ENCODE measurements at regions not wholly inside any gene's neighbourhood (a gene's known extent, or its start where the extent isn't known, plus 50 kb on each side); places are given as distances from the start of the nearest gene placed in this dataset.

- H3K4me2 ChIP-seq (ENCODE audit: insufficient read depth in 1 of 2, low read depth in 2 of 2, low read length in 2 of 2), result no peak overlapping the region
- H3K23me2 ChIP-seq (ENCODE audit: low read depth, low read length), result no peaks in the 10 kb centered on the region
- ChIA-PET POLR2A (ENCODE audit: partially characterized antibody) (no interaction called here), CTCF (ENCODE audit: partially characterized antibody) (interaction anchor here (0.7 kb wide), 1 partner anchor 658 kb away, joined by 4 read pairs; no protein-coding TSS in a partner anchor)
- no peak overlapping the region for H2AK5ac ChIP-seq (ENCODE audit: low read depth, low read length)
- H3K27me3 ChIP-seq (replicated peaks in 1 of 4; ENCODE audit: control insufficient read depth in 3 of 4, extremely low read depth in 1 of 4, insufficient read depth in 3 of 4, low read length in 3 of 4), result no peaks in the 10 kb centered on the region
- H2BK20ac ChIP-seq (ENCODE audit: low read length), result no peak overlapping the region
- no peak overlapping the region for H2BK5ac ChIP-seq (ENCODE audit: low read depth, low read length)
- WGBS, 2 experiments (ENCODE audit: extremely low coverage in 1 of 2, insufficient coverage in 1 of 2, insufficient read length in 1 of 2, insufficient replicate concordance in 2 of 2, low coverage in 1 of 2, low lambda C conversion rate in 2 of 2, missing lambda C conversion rate in 1 of 2), result 92% methylated on average over 3 of the region's 3 CpGs; no CpG with 5 or more reads in 1 of the 2 experiments
- H2AFZ ChIP-seq (ENCODE audit: low read length), result no peak overlapping the region
- no peak overlapping the region for H3K27ac ChIP-seq (ENCODE audit: low read depth, low read length)
- H3K79me1 ChIP-seq (ENCODE audit: low read depth, low read length), result no peaks in the 10 kb centered on the region
- H2BK15ac ChIP-seq (ENCODE audit: low read length), result no peak overlapping the region
- H3K36me3 ChIP-seq (ENCODE audit: control insufficient read depth in 2 of 4, insufficient read depth in 4 of 4, low read length in 3 of 4), result peaks cover 0 to 4% (median 0%) of the 10 kb centered on the region in 4 experiments; a peak in 2 of 8 replicates
- no peaks in the 10 kb centered on the region for H4K20me1 ChIP-seq (replicated peaks in 1 of 2; ENCODE audit: control insufficient read depth in 1 of 2, insufficient read depth in 2 of 2, low read length in 2 of 2)
- peaks cover 8 to 14% of the 10 kb centered on the region in 2 experiments for H3K9me3 ChIP-seq (ENCODE audit: insufficient read depth in 2 of 2, low read depth in 1 of 2, low read length in 1 of 2)
- no peak overlapping the region for H3K18ac ChIP-seq (ENCODE audit: extremely low read depth, low read length)
- H3K23ac ChIP-seq (ENCODE audit: insufficient read length), result no peak overlapping the region
- no peak overlapping the region for H3K14ac ChIP-seq (ENCODE audit: insufficient read length)
- no peak overlapping the region for H2BK12ac ChIP-seq (ENCODE audit: low read depth, low read length)
- no peaks in the 10 kb centered on the region for H3K79me2 ChIP-seq (ENCODE audit: control insufficient read depth in 1 of 2, insufficient read depth in 2 of 2, low read length in 2 of 2)
- no peaks in the 10 kb centered on the region for H3K4me1 ChIP-seq (replicated peaks in 1 of 4; ENCODE audit: control insufficient read depth in 3 of 4, insufficient read depth in 4 of 4, low read length in 3 of 4)
- no peak overlapping the region for H4K91ac ChIP-seq (replicated peaks; ENCODE audit: insufficient read length, low read length)
- no peak overlapping the region for H3K4me3 ChIP-seq (ENCODE audit: extremely low read depth in 1 of 4, insufficient read depth in 2 of 4, low read depth in 3 of 4, low read length in 4 of 4)
- no peak overlapping the region for H2BK120ac ChIP-seq (replicated peaks; ENCODE audit: low read depth, low read length)
- FAIRE-seq (no peak), DNase-seq (ENCODE audit: low read depth in 1 of 2, low spot score in 2 of 2) (no peak)
- H3K9ac ChIP-seq (replicated peaks in 1 of 4; ENCODE audit: extremely low read depth in 1 of 4, low read depth in 3 of 4, low read length in 3 of 4), result no peak overlapping the region
- H4K8ac ChIP-seq (ENCODE audit: extremely low read depth, insufficient read depth, low read length), result no peak overlapping the region
- H3K56ac ChIP-seq (replicated peaks; ENCODE audit: insufficient read length, low read depth, low read length), result no peak overlapping the region
- no peak overlapping the region for H3K4ac ChIP-seq (replicated peaks; ENCODE audit: insufficient read length, low read depth, low read length)
- H4K5ac ChIP-seq (ENCODE audit: insufficient read length, low read depth, low read length), result no peak overlapping the region
- TF ChIP-seq ATF2 (IDR thresholded peaks at IDR 0.05; ENCODE audit: low read length) (no peak), CBX5 (IDR thresholded peaks at IDR 0.05; ENCODE audit: low read depth, low read length) (no peak), JUN (IDR thresholded peaks at IDR 0.05; ENCODE audit: low read depth, low read length) (no peak), KDM1A (IDR thresholded peaks at IDR 0.05; ENCODE audit: borderline replicate concordance, low read length) (no peak), SP2 (IDR thresholded peaks at IDR 0.05; ENCODE audit: low read length) (no peak), SP1 (IDR thresholded peaks at IDR 0.05; ENCODE audit: low read depth, low read length) (no peak), CHD2 (IDR thresholded peaks at IDR 0.05; ENCODE audit: low read length) (no peak), POLR2A (IDR thresholded peaks at IDR 0.05; ENCODE audit: control extremely low read depth in 1 of 2, low read depth in 2 of 2, low read length in 2 of 2) (no peak), MAFK (IDR thresholded peaks at IDR 0.05; ENCODE audit: low read depth, low read length) (no peak), SIX5 (IDR thresholded peaks at IDR 0.05; ENCODE audit: low read depth, low read length) (no peak), TAF1 (IDR thresholded peaks at IDR 0.05; ENCODE audit: low read depth, low read length) (no peak), SUZ12 (IDR thresholded peaks at IDR 0.05; ENCODE audit: low read length) (no peak), BACH1 (IDR thresholded peaks at IDR 0.05; ENCODE audit: low read length) (no peak), KDM5A (IDR thresholded peaks at IDR 0.05; ENCODE audit: low read length) (no peak), RFX5 (IDR thresholded peaks at IDR 0.05; ENCODE audit: borderline replicate concordance, low read depth, low read length) (no peak), KDM4A (IDR thresholded peaks at IDR 0.05; ENCODE audit: low read depth, low read length, severe bottlenecking) (no peak)
These were observed 282.9 kb upstream of the EDIL3 start for GRCh38 chr5:84667576-84667975.

Measured in H1 (cell line).